ENCODE measurements at regions not wholly inside any gene's neighbourhood (a gene's known extent, or its start where the extent isn't known, plus 50 kb on each side); places are given as distances from the start of the nearest gene placed in this dataset.

DNA sequence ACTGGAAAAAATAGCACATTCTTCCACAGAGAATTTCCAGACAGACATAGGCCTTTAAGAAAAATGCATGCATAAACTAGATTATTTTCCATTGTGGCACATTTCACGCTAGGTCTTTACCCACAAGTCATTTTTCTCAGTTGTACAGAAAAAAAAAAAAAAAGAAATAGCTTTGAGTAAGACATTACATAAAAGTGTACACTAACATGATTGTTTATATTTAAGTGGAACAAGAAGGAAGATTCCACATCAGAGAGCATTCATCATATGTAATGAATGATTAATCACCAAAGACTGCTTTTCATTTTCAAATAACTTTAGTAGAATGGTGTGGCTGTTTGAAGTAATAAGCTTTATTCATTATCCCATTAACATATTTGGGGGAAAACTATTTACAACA, 1270.2 kb upstream of the AGA start:
- Mint-ChIP-seq H3K27me3 (no peaks in the 10 kb centered on the region), H3K9me3 (peaks cover 0 to 2% of the 10 kb centered on the region in 2 donors), H3K4me1 (ENCODE audit: low read depth in 2 of 2) (no peaks in the 10 kb centered on the region), H3K4me3 (no peak overlapping the region), H3K27ac (no peak overlapping the region), H3K36me3 (ENCODE audit: insufficient read depth) (no peaks in the 10 kb centered on the region)
- ATAC-seq (replicated peaks) (no peak), DNase-seq (no peak)

DNA sequence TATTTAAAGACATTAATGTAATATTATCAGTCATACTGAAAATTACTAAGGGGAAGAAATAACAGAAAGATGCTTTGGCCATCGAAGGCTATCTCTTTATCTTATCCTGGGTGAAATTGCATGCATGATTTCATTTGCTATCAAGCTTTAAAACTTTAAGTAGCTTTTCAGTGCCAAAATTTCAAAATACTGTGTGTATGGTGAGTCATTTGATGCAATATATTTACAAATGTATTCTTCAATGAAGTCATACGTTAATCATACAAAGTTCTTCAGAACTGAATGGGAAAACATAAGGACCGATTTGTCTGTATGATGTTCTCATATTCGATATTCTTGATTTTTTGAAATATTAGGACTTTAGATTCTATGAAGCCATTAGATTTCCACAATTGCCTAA, 1295.8 kb upstream of the AGA start:
- Mint-ChIP-seq H3K27me3 (no peaks in the 10 kb centered on the region), H3K27ac (no peak overlapping the region), H3K4me3 (no peak overlapping the region), H3K36me3 (ENCODE audit: insufficient read depth) (no peaks in the 10 kb centered on the region), H3K4me1 (ENCODE audit: low read depth in 2 of 2) (no peaks in the 10 kb centered on the region), H3K9me3 (peaks cover 2 to 3% of the 10 kb centered on the region in 2 donors)
- DNase-seq, result no peak
- ATAC-seq (replicated peaks), result no peak

DNA sequence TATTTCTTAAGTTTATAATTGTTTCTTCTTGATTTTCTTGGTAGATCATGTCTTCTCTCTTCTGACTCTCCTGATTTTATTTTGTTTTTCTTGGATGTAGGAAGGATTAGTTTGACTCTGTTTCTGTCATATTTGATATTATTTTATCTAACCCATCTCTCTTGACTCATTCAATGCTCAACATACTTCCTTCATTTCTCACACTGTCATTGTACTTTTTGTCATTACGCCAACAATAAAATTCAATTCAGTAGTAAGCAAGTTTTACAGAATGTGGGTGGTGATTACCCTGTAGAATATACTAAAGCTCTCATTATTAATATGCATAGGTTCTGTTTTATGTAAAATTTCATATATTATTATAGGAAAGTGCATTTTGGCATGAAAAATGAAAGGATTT, 1303.0 kb upstream of the AGA start:
- Mint-ChIP-seq H3K4me3 (no peak overlapping the region), H3K27me3 (no peaks in the 10 kb centered on the region), H3K27ac (no peak overlapping the region), H3K9me3 (peaks cover 4 to 23% of the 10 kb centered on the region in 2 donors), H3K36me3 (ENCODE audit: insufficient read depth) (no peaks in the 10 kb centered on the region), H3K4me1 (ENCODE audit: low read depth in 2 of 2) (no peaks in the 10 kb centered on the region)
- DNase-seq, result no peak
- ATAC-seq (replicated peaks), result no peak

DNA sequence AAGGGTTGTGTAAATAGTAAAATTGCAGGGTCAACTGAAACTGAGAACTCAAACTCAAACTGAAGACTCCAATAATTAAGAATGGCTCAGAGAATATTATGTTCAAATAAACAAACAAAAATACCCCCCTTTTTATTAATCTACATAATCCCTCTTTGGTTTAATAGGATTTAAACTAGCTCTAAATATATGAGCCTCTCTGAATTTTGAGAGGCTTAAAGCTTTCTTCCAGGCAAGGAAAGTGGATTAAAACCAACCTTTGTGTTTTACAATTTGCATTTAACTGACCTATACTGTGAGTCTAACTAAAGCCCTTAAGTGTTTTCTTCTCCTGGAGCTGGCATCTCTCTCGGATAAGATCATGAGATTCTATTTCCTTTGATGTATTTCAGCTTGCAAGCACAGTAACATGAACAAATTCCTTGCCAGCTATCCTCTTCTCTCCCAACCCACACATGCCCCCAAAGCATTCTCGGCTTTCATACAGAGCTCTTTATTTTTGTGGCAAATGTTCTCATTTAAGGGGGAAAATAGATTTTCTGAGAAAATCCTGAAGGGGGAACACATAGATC, 1310.8 kb upstream of the AGA start:
- Mint-ChIP-seq H3K27me3 (no peaks in the 10 kb centered on the region), H3K9me3 (peaks cover 8 to 9% of the 10 kb centered on the region in 2 donors), H3K36me3 (ENCODE audit: insufficient read depth) (no peaks in the 10 kb centered on the region), H3K4me3 (no peak overlapping the region), H3K27ac (no peak overlapping the region), H3K4me1 (ENCODE audit: low read depth in 2 of 2) (no peaks in the 10 kb centered on the region)
- DNase-seq (no peak), ATAC-seq (replicated peaks) (no peak)

DNA sequence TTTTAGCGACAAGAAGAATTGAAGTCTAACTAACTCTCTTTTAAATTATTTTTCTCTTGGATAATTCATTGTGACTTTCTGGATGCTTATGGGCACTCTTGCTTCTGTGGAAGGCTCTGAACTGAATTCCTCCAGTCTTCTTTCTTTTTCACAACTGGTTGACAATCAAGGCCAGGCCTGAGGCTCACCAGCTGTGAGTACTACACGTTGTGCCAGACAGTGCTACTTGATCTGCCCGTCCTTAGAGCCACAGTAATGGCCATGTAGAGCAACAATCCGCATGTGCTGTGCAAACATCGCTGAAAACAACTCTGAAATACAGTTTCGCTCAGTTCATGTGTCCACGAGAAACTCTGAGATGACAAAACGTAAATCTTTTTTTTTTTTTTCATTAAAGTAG, 1336.3 kb upstream of the AGA start:
- Mint-ChIP-seq H3K36me3 (ENCODE audit: insufficient read depth) (no peaks in the 10 kb centered on the region), H3K4me3 (no peak overlapping the region), H3K4me1 (ENCODE audit: low read depth in 2 of 2) (no peaks in the 10 kb centered on the region), H3K27me3 (no peaks in the 10 kb centered on the region), H3K9me3 (peaks cover 9 to 15% of the 10 kb centered on the region in 2 donors), H3K27ac (no peak overlapping the region)
- no peak for DNase-seq
- no peak for ATAC-seq (replicated peaks)

DNA sequence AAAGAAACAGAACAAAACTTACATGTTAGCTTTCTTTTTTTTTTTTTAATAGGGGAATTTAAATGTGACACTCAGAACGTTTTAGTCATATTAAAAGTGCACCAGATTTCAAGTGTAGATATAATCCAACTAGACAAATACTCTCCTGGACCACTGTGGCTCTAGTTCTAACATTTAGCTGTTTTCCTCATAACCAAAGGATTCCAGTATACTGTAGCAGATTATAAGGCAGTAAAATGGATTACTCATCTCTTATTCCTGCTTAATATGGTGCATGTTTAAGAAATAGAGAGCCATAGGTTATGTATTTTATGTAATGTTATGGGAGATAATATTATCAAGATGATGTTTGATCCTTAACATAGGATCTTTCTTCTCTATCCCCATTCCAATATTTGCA, 1339.5 kb upstream of the AGA start:
- H3K36me3 Mint-ChIP-seq (ENCODE audit: insufficient read depth), result no peaks in the 10 kb centered on the region
- DNase-seq, result no peak

DNA sequence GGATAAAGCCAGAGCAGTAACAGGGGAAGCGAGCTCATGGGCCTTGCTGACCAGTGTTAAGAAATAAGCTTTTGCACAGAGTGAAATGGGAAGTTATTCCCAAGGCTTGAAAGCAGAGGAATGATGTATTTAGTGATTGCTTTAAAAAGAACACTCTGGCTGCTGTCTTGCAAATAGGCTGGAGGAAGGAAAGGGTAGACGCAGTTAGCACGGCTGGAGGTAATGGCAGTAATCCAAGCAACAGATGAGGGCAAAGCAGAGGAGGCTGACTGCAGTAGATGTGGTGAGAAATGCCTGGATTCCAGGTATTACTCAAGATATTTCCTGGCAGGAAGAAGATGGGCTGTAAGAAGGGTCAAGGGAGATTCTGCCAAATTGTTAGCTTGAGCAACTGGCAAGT, 1342.3 kb upstream of the AGA start:
- ATAC-seq (replicated peaks), result no peak
- Mint-ChIP-seq H3K27me3 (no peaks in the 10 kb centered on the region), H3K4me1 (ENCODE audit: low read depth in 2 of 2) (no peaks in the 10 kb centered on the region), H3K36me3 (ENCODE audit: insufficient read depth) (no peaks in the 10 kb centered on the region), H3K27ac (no peak overlapping the region), H3K4me3 (no peak overlapping the region), H3K9me3 (peaks cover 15 to 32% of the 10 kb centered on the region in 2 donors)
- DNase-seq, result no peak

More for the DNA sequence above, 1339.5 kb upstream of the AGA start:
- Mint-ChIP-seq H3K27me3 (no peaks in the 10 kb centered on the region), H3K9me3 (peaks cover 19 to 40% of the 10 kb centered on the region in 2 donors), H3K4me3 (no peak overlapping the region), H3K4me1 (ENCODE audit: low read depth in 2 of 2) (no peaks in the 10 kb centered on the region), H3K27ac (no peak overlapping the region)
- no peak for ATAC-seq (replicated peaks)

DNA sequence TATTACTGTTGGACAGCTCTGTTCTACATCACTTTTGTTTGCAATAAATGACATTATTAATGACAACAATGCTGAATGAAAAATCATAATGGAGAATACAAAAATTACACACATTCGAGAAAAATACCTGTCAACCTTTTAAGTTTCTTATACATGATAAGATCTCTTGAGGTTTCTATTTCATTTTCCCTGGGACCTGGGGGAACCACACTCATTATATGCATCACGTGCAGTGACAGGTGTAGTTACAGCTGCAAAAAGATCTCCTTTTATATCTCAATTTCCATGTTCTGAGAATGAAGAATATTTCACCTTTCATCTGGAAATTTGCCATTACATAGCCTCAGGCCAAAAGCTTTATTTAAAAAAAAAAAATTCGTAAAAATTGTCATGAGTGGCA, 1347.0 kb upstream of the AGA start:
- DNase-seq, result no peak
- Mint-ChIP-seq H3K27me3 (no peaks in the 10 kb centered on the region), H3K4me1 (ENCODE audit: low read depth in 2 of 2) (no peaks in the 10 kb centered on the region), H3K4me3 (no peak overlapping the region), H3K9me3 (peaks cover 12 to 17% of the 10 kb centered on the region in 2 donors), H3K27ac (no peak overlapping the region), H3K36me3 (ENCODE audit: insufficient read depth) (no peaks in the 10 kb centered on the region)
- ATAC-seq (replicated peaks), result no peak

DNA sequence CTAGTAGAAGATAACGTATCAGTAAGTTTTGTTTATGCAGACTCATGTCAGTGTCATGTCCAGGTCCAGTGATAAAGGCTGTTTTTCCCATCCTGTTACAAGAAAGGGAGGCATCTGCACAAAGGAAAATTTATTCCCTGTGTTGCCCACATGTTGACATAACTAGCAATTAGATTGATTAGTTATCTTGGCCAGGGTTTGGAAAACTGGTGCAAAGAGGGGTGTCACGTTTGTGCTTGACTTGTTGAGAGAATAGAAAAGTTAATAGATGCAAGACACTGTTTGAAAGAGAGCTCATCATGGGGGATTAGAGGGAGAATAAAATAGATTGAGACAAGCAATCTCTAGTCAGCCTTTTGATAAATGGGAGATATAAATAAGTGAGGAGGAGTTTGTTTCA, 1357.0 kb upstream of the AGA start:
- Mint-ChIP-seq H3K27me3 (no peaks in the 10 kb centered on the region), H3K36me3 (ENCODE audit: insufficient read depth) (no peaks in the 10 kb centered on the region), H3K4me3 (no peak overlapping the region), H3K27ac (no peak overlapping the region), H3K9me3 (peaks cover 19 to 27% of the 10 kb centered on the region in 2 donors), H3K4me1 (ENCODE audit: low read depth in 2 of 2) (no peaks in the 10 kb centered on the region)
- no peak for ATAC-seq (replicated peaks)
- no peak for DNase-seq

DNA sequence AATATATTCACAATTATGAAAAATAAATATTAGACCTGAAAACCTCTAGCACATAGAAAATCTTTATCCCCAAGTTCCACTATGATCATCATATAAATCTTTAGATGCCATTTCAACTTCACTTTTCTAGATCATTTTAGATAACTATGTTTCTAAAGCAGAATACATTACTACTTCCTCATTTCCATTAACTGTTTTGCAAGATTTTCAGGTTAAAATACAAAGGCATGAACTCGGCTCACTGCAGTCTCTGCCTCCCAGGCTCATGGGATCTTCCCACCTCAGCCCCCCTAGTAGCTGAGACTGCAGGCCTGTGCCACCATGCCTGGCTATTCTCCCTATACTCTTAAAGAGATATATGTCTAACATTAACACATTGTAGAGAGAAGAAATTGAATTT, 1365.9 kb upstream of the AGA start:
- Mint-ChIP-seq H3K4me3 (no peak overlapping the region), H3K27me3 (no peaks in the 10 kb centered on the region), H3K36me3 (ENCODE audit: insufficient read depth) (no peaks in the 10 kb centered on the region), H3K9me3 (peaks cover 0 to 6% of the 10 kb centered on the region in 2 donors), H3K4me1 (ENCODE audit: low read depth in 2 of 2) (no peaks in the 10 kb centered on the region), H3K27ac (no peak overlapping the region)
- DNase-seq, result no peak
- ATAC-seq (replicated peaks), result no peak

DNA sequence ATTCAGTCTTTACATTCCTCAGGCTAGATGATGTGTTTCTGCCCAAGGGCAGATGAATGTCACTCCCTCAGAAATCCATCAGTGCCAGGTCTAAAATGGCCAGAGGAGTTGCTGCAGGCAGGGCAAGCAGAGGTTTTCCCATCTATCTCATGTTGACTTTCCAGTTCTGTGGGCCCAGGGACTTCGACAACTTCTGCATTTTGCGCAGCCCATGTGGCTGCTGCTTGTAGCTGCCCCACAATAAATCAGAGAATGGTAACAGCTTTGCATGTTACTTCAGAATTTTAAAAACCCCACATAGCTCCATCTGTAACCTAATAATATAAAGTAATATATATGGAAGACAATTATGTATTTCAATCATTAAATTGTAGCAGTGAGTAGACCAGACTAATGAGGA, 1367.7 kb upstream of the AGA start:
- ATAC-seq (replicated peaks) (no peak), DNase-seq (no peak)
- Mint-ChIP-seq H3K4me1 (ENCODE audit: low read depth in 2 of 2) (no peaks in the 10 kb centered on the region), H3K9me3 (peaks cover 0 to 2% of the 10 kb centered on the region in 2 donors), H3K36me3 (ENCODE audit: insufficient read depth) (no peaks in the 10 kb centered on the region), H3K27ac (no peak overlapping the region), H3K4me3 (no peak overlapping the region), H3K27me3 (no peaks in the 10 kb centered on the region)

DNA sequence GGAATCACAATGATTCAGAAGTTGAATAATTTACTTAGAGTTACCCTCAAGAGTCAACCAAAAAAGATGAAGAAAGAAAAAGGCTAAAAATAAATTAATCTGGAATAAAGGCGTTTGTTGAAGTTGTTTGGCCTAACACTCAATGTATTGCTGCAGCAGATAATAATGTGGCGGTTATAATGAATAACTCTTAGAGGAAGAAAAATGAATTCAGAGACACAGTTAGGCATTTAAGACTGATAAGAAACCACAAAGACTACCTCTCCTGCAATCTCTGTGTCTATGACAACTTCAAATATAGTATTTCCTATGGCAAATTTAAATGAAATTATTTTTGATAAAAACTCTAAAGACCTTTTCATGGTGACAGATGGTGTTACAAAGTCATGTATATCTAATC, 1369.1 kb upstream of the AGA start:
- ATAC-seq (replicated peaks) (no peak), DNase-seq (no peak)
- H3K27ac Mint-ChIP-seq, result no peak overlapping the region
- H3K4me1 Mint-ChIP-seq (ENCODE audit: low read depth in 2 of 2), result no peaks in the 10 kb centered on the region
- H3K27me3 Mint-ChIP-seq, result no peaks in the 10 kb centered on the region
- no peak overlapping the region for H3K4me3 Mint-ChIP-seq
- no peaks in the 10 kb centered on the region for H3K36me3 Mint-ChIP-seq (ENCODE audit: insufficient read depth)
- H3K9me3 Mint-ChIP-seq, result peaks cover 2 to 6% of the 10 kb centered on the region in 2 donors

DNA sequence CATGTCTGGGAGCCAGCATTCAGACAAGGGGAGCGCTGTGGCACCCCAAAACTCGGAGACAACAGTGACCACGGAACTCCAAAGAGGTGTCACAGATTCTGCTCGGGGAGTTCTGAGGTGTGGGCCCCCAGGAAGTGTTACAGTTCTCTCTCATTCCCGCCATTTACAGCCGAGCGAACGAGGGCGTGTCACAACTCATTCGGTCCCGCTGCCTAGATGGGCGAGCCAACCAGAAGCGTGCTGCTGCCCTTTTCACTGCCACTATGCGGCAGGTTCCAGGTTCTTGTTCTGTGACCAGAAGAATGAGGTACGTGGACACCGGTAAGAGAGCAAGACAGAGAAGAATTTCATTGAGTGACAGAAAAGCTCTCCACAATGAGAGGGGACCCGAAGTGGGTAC, 1370.6 kb upstream of the AGA start:
- no peaks in the 10 kb centered on the region for H3K27me3 Mint-ChIP-seq
- DNase-seq (no peak), ATAC-seq (replicated peaks) (no peak)
- H3K36me3 Mint-ChIP-seq (ENCODE audit: insufficient read depth), result no peaks in the 10 kb centered on the region
- no peak overlapping the region for H3K27ac Mint-ChIP-seq
- H3K4me1 Mint-ChIP-seq (ENCODE audit: low read depth in 2 of 2), result no peaks in the 10 kb centered on the region
- no peak overlapping the region for H3K4me3 Mint-ChIP-seq
- peaks cover 3 to 11% of the 10 kb centered on the region in 2 donors for H3K9me3 Mint-ChIP-seq

DNA sequence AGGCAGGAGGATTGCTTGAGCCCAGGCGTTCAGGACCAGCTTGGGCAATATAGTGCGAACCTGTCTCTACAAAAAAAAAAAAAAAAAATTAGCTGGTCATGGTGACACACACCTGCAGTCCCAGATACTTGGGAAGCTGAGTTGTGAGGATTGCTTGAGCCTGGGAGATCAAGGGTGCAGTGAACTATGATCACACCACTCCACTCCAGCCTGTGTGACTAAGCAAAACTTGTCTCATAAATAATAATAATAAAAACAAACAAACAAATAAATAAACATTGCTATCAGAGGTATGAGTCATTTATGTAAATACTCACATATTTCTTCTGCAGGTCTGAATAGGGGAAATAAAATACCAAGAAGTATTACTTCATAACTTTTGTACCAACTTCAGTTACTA, 1372.7 kb upstream of the AGA start:
- H3K9me3 Mint-ChIP-seq, result peaks cover 3 to 11% of the 10 kb centered on the region in 2 donors
- H3K27me3 Mint-ChIP-seq, result no peaks in the 10 kb centered on the region
- no peaks in the 10 kb centered on the region for H3K4me1 Mint-ChIP-seq (ENCODE audit: low read depth in 2 of 2)
- DNase-seq (no peak), ATAC-seq (replicated peaks) (no peak)
- no peak overlapping the region for H3K27ac Mint-ChIP-seq
- H3K36me3 Mint-ChIP-seq (ENCODE audit: insufficient read depth), result no peaks in the 10 kb centered on the region
- no peak overlapping the region for H3K4me3 Mint-ChIP-seq

Measured in effector memory CD8-positive, alpha-beta T cell (primary cell).